22Rv1 (cell line): ENCODE measurements at regions not wholly inside any gene's neighbourhood (a gene's known extent, or its start where the extent isn't known, plus 50 kb on each side); places are given as distances from the start of the nearest gene placed in this dataset.

Source experiments
- CTCF ChIP-seq: fragments of 450-650 bp; IDR thresholded peaks from 2 replicates; pipeline ENCODE4 v1.5.1; 2017; ENCODE audit warnings: mild to moderate bottlenecking
- ZFX ChIP-seq: fragments of 450-650 bp; IDR thresholded peaks from 2 replicates; pipeline ENCODE4 v1.6.1; 2017; ENCODE audit warnings: antibody characterized with exemption, borderline replicate concordance

- TF ChIP-seq CTCF (no peak), ZFX (no peak)
These were observed 128.6 kb upstream of the TNFSF11 start for GRCh38 chr13:42445354-42445753.
